GM23338 (cell line): ENCODE measurements at regions not wholly inside any gene's neighbourhood (a gene's known extent, or its start where the extent isn't known, plus 50 kb on each side); places are given as distances from the start of the nearest gene placed in this dataset.

Experiments
- EZH2phosphoT487 ChIP-seq: fragments of 200-600 bp; sonication (generic); IDR thresholded peaks from one replicate; pipeline ENCODE4 v1.8.1; 2018; ENCODE audit warnings: antibody characterized with exemption; ENCODE audit not compliant: unreplicated experiment
- POLR2AphosphoS5 ChIP-seq: IDR thresholded peaks from 2 replicates; pipeline ENCODE4 v1.6.1; 2016; ENCODE audit warnings: antibody characterized with exemption, low read depth
- TF ChIP-seq, protein P1 (sequence below), 2 experiments: fragments of 200-600 bp in 1 of 2; sonication (generic) in 1 of 2; conservative IDR thresholded peaks; 2 replicates each; pipeline versions ENCODE4 v1.5.1 to v1.6.1; 2016 to 2017; ENCODE audit warnings: antibody characterized with exemption in 2 of 2, low read depth in 2 of 2, mild to moderate bottlenecking in 2 of 2, moderate library complexity in 1 of 2
- TF ChIP-seq, protein P2 (sequence below): IDR thresholded peaks from 2 replicates; pipeline ENCODE4 v1.6.1; 2016; ENCODE audit warnings: antibody characterized with exemption
- TF ChIP-seq, protein P3 (sequence below): IDR thresholded peaks from one replicate; pipeline ENCODE4 v1.6.1; 2018; ENCODE audit warnings: antibody characterized with exemption; ENCODE audit not compliant: unreplicated experiment

DNA sequence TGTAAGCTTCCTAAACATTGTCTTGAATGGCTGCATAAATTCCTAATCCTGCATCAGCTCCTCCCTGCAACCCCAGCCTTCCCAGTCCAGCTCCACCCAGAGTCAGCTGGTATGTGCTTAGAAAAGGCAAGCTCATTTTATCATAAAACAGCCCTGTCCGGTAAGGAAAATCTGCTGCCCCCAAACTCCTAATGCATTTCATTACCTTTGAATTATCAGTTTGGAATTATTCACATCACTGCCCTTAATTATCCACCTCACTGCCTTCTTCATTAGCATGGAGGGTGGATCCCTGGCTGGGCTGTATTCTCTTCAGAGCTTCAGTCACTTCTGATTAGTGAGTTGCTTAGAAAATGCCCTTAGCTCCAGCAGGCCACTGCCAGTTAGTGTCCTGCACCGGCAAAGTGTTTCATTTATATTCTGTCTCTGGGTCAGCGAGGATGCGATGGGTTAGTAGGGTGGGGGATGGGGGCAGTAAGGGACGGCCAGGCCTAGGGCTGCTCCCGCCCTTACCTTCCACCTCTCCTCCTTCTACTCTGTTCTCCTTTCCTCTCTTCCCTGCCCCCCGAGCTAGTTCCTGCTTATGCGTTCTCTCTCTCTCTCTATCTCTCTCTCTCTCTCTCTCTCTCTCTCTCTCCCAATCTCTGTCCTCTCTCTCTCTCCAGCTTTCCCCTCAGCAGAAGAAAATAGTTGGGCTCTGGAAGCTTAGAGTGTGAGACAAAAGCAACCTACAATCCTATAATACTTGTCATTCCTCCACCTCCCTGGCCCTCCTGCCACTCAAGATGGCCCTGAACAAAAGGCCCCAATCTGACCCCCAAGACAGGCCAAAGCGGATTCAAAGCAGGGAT is 174.8 kb upstream of the KLF3 start:
- TF ChIP-seq POLR2AphosphoS5 (no peak), EZH2phosphoT487 (no peak)
- TF ChIP-seq, protein P1, sequence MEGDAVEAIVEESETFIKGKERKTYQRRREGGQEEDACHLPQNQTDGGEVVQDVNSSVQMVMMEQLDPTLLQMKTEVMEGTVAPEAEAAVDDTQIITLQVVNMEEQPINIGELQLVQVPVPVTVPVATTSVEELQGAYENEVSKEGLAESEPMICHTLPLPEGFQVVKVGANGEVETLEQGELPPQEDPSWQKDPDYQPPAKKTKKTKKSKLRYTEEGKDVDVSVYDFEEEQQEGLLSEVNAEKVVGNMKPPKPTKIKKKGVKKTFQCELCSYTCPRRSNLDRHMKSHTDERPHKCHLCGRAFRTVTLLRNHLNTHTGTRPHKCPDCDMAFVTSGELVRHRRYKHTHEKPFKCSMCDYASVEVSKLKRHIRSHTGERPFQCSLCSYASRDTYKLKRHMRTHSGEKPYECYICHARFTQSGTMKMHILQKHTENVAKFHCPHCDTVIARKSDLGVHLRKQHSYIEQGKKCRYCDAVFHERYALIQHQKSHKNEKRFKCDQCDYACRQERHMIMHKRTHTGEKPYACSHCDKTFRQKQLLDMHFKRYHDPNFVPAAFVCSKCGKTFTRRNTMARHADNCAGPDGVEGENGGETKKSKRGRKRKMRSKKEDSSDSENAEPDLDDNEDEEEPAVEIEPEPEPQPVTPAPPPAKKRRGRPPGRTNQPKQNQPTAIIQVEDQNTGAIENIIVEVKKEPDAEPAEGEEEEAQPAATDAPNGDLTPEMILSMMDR (conservative IDR thresholded peaks at IDR 0.05; ENCODE audit: low read depth in 2 of 2), result no peak
- TF ChIP-seq, protein P2, sequence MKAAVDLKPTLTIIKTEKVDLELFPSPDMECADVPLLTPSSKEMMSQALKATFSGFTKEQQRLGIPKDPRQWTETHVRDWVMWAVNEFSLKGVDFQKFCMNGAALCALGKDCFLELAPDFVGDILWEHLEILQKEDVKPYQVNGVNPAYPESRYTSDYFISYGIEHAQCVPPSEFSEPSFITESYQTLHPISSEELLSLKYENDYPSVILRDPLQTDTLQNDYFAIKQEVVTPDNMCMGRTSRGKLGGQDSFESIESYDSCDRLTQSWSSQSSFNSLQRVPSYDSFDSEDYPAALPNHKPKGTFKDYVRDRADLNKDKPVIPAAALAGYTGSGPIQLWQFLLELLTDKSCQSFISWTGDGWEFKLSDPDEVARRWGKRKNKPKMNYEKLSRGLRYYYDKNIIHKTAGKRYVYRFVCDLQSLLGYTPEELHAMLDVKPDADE, result no peak
- TF ChIP-seq, protein P3, sequence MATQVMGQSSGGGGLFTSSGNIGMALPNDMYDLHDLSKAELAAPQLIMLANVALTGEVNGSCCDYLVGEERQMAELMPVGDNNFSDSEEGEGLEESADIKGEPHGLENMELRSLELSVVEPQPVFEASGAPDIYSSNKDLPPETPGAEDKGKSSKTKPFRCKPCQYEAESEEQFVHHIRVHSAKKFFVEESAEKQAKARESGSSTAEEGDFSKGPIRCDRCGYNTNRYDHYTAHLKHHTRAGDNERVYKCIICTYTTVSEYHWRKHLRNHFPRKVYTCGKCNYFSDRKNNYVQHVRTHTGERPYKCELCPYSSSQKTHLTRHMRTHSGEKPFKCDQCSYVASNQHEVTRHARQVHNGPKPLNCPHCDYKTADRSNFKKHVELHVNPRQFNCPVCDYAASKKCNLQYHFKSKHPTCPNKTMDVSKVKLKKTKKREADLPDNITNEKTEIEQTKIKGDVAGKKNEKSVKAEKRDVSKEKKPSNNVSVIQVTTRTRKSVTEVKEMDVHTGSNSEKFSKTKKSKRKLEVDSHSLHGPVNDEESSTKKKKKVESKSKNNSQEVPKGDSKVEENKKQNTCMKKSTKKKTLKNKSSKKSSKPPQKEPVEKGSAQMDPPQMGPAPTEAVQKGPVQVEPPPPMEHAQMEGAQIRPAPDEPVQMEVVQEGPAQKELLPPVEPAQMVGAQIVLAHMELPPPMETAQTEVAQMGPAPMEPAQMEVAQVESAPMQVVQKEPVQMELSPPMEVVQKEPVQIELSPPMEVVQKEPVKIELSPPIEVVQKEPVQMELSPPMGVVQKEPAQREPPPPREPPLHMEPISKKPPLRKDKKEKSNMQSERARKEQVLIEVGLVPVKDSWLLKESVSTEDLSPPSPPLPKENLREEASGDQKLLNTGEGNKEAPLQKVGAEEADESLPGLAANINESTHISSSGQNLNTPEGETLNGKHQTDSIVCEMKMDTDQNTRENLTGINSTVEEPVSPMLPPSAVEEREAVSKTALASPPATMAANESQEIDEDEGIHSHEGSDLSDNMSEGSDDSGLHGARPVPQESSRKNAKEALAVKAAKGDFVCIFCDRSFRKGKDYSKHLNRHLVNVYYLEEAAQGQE, result no peak
